Left ventricle myocardium inferior (tissue), 1 donor: ENCODE measurements at regions not wholly inside any gene's neighbourhood (a gene's known extent, or its start where the extent isn't known, plus 50 kb on each side); places are given as distances from the start of the nearest gene placed in this dataset.

Experiments used
- DNase-seq: peaks from one replicate; pipeline ENCODE4 v3.0.0-alpha.2; 2020
- H3K27ac ChIP-seq: fragments of 200-600 bp; replicated peaks from 2 replicates; pipeline ENCODE4 v1.8.0; 2021
- H3K27me3 ChIP-seq: fragments of 200-600 bp; 2 replicates; pipeline ENCODE4 v1.8.0; 2021; ENCODE audit warnings: low read depth
- H3K36me3 ChIP-seq: fragments of 200-600 bp; 2 replicates; pipeline ENCODE4 v1.8.0; 2021
- H3K4me1 ChIP-seq: fragments of 200-600 bp; 2 replicates; pipeline ENCODE4 v1.8.0; 2021
- H3K4me3 ChIP-seq: fragments of 200-600 bp; 2 replicates; pipeline ENCODE4 v1.8.0; 2021; ENCODE audit warnings: mild to moderate bottlenecking, moderate library complexity
- H3K9me3 ChIP-seq: fragments of 200-600 bp; replicated peaks from 2 replicates; pipeline ENCODE4 v1.8.0; 2021
- CTCF ChIP-seq: fragments of 200-600 bp; IDR thresholded peaks from 2 replicates; pipeline ENCODE4 v1.8.0; 2021; ENCODE audit warnings: antibody characterized with exemption, mild to moderate bottlenecking, borderline replicate concordance
- intact Hi-C: fragments of 100-400 bp; cut with micrococcal nuclease; formaldehyde crosslinking; loops from one replicate; pipeline ENCODE4 v1.11.0; 2022
- donor health status: DM: no; HTN: yes; CAD: no; lungs with severe emphysema.

GRCh38 chr11:86722748-86723147 is 50.3 kb upstream of the ME3 start:
- H3K4me1 ChIP-seq = no peaks in the 10 kb centered on the region
- no peak overlapping the region for H3K27ac ChIP-seq
- no peak for TF ChIP-seq CTCF
- no peaks in the 10 kb centered on the region for H3K36me3 ChIP-seq
- no peaks in the 10 kb centered on the region for H3K27me3 ChIP-seq
- DNase-seq = no peak
- no peak overlapping the region for H3K4me3 ChIP-seq
- intact Hi-C loops = no loop called here
- peaks cover 32% of the 10 kb centered on the region for H3K9me3 ChIP-seq
